NCI-H187 (cell line): ENCODE measurements at regions not wholly inside any gene's neighbourhood (a gene's known extent, or its start where the extent isn't known, plus 50 kb on each side); places are given as distances from the start of the nearest gene placed in this dataset.

ENCODE experiments used
- DNase-seq, 2 experiments: peaks; one replicate each; lab custom pipeline; 2025; lab: John Stamatoyannopoulos, UW

DNA sequence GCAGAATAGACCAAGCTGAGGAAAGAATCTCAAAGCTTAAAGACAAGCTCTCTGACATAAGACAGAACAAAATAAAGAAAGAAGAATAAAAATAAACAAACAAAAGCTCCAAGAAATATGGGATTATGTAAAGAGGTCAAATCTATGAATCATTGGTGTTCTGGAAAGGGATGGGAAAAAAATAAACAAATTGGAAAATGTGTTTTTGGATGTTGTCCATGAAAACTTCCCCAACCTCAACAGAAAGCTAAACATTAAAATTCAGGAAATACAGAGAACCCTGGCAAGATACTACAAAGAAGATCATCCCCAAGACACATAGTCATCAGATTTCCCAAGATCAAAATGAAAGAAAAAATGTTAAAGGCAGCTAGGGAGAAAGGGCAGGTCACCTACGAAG lies 662.0 kb upstream of the CDH18 start:
- no peak for DNase-seq

DNA sequence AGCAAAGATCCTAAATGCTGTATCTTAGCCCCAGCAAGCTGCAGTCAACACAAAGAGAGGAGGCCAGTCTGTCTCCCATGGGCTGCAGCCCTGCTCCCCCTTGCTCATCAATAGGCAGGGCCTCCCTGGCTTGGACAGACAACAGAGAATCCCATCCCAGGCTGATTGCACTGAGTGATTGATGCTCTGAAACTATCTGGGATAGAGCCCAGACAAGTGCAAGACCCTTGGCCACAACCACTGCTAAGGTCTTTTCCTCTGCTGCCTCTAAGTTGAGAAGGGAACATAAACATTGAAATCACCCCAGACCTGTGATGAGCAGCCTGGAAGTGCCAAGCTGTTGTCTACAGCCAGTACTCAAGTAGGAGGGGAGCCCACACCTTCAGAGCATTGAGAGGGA lies 661.0 kb upstream of the CDH18 start:
- no peak for DNase-seq

DNA sequence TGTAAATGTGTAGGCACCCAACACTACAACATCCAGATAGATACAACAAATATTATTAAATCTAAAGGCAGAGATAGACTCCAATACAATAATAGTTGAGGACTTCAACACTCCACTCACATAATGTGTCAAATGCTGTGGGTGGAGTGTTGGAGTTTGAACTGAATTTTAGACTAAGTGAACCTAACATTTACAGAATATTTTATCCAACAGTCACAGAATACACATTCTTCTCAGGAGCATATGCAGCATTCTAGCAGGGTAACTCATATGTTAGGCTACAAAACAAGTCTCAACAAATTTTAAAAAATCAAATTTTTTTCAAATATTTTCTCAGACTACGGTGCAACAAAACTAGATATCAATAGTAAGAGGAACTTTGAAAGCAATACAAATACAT lies 648.7 kb upstream of the CDH18 start:
- no peak for DNase-seq

DNA sequence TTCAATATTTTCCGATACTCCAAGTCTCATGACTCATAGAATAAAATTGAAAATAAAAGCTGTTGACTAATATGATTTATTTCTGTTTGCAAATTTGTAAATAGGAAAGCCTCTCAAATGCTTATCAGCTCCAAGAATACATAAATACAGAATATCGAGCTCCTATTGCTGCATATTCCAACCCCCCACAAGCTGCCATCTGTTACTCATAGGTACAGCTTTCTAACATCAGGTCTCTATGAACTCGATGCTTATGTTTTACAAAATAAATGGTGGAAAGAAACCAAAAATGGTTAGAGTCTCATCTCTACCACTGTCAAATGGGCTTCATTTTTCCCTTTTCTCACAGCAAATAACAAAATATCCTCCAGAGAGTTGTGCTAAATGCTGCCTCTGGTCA lies 631.6 kb upstream of the CDH18 start:
- DNase-seq: no peak

DNA sequence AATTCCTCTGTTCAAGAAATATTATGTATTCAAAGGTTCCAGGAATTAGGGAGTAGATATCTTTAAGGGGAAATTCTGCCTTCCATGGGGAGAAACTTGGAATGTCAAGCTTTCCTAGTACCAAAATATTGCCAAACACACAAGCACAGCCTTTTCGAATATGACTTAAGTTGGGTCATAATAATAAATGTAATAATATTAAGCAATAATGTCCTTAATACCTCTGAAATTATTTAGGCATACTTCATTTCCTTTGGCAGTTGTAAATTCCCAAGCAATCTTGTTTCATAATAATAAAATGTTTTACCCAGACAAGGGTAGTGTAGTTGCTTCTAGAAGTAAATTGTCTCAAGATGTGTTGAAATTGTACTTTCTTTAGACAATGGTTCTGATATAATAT lies 630.3 kb upstream of the CDH18 start:
- DNase-seq: no peak

DNA sequence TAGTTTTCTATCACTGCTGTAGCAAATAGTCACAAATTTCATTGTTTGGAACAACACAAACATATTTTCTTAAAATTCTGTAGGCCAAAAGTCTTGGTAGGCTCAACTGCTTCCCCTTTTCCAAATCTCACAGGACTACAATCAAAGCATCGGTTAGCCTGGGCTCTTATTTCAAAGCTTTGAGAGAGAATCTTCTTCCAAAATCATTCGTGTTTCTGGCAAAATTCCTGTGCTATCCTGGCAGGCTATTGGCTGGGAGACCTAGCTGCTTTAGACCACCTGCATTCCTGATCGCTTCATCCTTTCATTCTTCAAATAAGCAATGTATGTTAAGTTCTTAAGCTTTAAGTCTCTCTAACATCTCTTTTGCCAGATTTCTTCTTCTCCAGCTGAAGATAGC lies 629.8 kb upstream of the CDH18 start:
- no peak for DNase-seq

DNA sequence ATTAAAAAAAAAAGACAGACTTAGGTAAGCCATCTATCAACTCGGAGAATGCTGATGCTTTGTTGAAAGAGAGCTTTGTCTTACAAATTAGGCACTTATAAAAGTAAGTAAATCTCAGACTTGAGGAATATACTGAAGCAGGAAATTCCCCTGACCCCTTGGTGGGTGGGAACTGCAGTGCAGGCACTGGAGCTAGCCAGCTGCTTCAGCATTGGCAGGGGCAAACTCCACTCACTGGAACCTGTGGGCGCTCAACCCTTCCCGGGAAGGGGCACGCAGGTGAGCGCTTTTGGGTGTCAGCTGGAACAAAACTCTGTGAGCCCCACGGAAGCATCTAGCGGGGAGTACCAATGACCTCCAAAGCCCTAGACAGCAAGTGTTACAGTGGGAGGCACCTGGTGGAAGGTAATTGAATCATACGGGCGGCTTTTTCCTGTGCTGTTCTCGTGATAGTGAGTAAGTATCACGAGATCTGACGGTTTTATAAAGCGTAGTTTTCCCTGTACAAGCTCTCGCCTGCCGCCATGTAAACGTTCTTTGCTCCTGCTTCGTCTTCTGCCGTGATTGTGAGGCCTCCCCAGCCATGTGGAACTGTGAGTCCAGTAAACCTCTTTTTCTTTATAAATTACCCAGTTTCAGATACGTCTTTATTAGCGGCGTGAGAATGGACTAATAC lies 628.0 kb upstream of the CDH18 start:
- DNase-seq: no peak

DNA sequence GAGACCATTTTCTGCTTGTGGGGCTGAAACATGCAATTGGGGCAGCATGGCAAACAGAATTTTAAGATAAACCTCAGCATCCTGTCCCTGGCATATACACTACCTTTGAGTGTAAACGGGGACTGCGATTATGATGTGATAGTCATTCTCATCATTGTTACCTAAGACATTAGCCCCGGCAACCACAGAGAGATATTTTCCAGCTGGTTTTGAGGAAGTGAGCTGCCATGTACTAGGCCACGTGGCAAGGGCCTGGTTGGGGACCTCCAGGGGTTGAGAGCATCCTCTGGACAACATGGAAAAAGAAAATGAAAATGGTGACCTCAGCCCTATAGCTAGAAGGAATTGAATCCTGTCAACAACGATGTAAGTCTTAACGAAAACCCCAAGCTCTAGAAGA lies 623.6 kb upstream of the CDH18 start:
- DNase-seq: no peak

DNA sequence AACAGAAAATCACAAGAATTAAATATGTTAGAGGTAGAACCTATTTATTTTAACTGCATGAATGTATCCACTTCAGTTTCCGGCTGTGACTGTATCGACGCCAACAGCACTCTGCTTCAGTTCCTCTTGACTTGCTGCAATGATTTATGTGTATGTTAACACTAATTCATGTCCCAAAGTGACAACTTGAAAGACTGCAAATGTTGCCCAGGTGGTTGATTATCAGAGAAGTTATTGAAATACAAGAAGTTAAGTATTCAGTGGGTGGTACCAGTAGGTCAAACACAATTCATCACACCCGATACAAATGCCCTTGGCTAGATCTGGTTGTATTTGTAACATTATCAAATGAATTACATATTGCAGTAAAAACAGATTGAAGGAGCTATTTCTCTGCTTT lies 622.7 kb upstream of the CDH18 start:
- no peak for DNase-seq

DNA sequence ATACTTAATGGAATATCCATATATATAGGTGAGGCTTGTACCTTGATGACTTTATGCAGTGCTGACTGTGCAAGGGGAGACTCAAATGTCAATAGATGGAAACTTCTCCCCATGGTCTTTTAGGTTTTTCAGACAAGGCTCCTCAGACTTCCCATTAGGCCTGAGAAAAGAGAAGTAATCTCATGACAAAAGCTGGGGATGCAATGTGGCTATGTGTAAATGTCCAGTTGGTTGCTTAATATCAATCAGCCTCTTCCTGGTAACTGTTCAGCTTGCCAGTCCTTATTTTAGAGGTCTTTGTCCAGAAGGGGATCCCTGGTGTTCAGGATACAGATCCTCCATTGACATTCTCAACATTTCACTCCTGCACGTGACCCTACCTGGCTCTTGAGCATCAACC lies 621.1 kb upstream of the CDH18 start:
- no peak for DNase-seq

DNA sequence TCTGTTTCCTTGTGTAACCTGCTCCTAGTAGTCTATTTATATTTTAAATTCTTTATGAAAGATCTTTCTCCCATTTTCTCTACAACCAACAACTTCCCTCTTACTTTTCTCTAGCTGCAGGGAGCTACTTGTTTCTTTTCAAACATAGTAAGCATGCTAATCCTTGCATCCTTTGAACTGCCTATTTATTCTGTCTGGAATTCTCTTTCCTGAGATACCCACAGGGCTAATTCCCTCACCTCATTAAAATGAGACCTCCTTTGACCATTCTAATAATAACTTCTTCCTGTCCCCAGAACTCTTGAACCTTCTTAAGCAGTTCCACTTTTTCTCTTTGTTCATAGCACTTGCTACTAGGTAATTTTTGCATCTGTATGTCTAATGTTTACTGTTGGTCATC lies 620.6 kb upstream of the CDH18 start:
- DNase-seq: no peak

DNA sequence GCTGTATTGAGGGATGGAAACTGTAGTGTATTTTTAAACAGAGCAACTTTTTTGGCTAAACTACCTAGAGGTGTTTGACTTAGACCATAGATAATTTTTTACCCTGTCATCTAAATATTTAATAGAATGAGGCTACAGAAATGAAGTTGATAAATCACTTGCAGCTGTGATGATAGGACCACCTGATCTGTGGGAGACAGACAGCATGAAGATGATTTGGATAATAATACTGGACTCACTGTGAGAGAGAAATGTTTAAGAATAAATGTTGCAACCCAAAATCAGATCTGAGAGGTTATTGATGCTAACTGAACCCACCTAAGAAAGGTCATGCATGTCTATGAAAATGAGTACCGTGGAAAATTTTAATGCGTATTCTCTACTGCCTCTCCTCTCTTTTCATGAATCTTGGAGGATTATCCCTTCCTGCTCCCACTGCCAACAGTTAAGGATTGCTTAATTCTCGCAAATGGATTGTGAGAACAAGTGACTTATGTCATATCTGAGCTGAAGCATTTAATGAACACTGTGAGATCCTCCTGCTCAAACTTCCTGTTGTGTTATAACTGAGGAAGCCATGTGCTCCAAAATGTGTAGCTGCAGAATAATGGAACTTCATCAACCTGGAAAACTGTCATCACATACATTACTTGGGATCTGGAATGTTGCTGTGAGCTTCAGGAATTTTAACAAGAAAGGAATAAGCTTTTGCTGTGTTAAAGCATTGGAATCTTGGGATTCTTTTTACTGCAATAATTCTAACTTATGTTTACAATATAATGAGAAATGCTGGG lies 617.9 kb upstream of the CDH18 start:
- no peak for DNase-seq

DNA sequence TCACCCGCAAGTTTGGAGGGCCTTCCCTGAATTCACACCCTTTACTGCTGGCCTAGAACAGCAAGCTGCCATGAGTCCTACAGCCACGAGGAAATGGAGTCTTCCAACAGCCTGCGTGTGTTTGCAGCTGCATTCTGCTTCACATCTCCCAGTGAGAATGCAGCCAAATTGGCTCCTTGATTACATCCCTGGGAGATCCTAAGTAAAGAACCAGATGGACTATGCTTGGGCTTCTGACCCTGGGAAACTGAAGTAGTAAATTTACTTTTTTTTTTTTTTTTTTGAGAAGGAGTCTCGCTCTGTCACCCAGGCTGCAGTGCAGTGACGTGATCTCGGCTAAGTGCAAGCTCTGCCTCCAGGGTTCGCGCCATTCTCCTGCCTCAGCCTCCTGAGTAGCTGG lies 617.0 kb upstream of the CDH18 start:
- no peak for DNase-seq

DNA sequence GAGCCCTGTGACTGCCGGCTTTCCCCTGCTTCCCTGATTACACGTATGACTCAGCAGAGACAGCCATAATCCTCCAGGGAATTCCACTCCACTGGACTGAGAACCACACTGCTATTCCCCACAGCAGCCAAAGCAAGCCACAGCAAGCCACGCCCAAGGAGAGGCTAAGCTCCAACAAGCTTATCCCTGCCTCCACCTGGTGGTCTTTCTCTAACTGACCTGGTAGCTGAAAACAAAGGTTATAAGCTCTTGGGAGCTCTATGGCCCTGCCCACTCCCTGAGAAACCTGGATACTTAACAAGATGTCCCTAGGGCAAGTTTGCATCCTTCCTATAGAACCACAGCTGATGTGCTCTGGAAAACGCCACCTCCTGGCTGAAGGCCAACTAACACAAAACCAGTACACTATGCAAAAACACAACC lies 613.7 kb upstream of the CDH18 start:
- DNase-seq: peak in 1 of 2 experiments; percentile 13

DNA sequence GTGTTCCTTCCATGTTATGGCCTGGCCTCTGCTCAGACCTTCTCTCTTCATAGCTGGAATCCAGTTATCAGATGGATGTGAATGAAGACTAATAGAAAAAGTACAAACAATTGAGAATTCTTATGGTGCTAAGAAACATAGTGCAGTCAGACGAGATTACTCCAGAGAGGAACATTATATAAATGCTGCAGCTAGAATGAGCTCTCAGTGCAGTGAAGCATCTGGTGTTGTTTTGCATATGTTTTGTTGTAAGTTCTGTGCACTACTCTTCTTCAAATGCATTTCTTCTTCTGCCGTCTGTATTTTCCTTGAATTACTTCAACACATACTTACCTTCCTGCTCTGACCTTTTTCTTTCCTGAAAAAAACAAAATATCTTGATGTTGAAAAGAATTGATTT lies 602.4 kb upstream of the CDH18 start:
- DNase-seq: no peak

DNA sequence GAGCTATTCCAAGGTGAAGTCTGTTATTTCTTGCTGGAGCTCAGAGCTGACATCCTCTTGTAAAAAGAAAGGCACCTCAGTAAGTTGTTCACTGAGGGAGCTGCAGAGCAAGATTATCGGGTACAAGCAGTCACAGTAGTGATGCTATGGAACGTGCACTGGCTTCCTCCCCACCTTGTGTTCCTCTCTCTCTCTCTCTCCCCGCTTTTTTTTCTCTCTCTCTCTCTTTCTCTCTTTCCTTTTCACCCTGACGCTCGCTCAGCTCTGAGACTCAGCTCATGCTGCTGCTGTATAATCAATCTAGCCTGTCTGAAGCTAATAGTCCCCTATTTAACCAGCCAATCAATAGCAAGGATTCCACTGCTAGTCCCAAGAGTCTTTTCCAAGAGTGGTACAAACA lies 587.6 kb upstream of the CDH18 start:
- DNase-seq: no peak

DNA sequence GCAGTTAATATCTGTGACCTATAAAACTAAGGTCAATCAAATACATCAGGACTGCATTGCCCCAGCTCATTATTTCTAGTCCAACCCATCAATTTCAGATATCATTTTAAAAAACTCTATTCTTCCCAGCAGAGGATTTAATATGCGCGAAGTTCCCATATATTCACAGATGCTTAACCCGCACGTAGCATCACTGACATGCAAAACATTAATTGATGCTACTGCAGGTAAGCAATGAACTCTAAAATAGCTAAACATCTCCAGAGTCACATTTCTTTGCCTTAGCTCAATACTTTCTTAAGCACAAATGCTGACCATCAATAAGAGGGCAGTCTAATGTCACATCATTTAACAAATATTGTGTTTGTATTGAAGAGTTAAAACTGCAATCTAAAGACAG lies 586.6 kb upstream of the CDH18 start:
- no peak for DNase-seq

DNA sequence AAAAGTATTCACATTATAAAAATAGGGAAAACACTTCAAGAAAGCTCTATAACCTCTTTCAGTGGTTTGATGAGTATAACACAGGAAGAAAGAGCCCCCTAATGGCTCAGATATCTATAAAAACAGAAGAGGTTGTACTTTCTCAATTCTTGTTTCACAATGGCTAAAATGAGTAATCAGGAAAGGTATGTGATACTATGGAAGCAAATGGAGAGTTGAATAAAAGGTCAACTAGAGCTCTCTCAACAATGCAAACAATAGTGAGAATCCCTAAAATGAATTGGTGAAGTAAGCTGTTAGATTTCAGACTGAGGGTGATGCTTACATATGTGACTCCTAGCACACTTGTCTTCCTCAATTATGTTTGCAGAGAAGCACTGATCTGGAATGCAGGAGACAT lies 584.6 kb upstream of the CDH18 start:
- DNase-seq: no peak

DNA sequence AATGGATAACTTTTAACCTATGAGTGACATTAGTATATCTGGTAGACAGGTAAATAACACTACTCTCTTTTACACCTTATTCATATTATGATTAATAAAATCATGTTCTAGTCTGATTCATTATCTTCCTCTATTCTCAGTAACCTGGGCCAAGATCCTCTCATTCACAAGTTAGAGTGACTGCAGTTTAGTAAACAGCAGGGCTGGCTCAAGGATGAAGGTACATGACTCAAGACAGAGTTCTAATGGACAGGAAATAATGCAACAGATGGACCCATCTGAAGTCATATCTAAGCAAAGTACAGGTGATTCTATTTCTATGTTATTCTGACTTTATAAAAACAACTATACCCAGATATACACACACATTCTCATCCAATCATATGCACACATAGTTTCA lies 582.5 kb upstream of the CDH18 start:
- no peak for DNase-seq

DNA sequence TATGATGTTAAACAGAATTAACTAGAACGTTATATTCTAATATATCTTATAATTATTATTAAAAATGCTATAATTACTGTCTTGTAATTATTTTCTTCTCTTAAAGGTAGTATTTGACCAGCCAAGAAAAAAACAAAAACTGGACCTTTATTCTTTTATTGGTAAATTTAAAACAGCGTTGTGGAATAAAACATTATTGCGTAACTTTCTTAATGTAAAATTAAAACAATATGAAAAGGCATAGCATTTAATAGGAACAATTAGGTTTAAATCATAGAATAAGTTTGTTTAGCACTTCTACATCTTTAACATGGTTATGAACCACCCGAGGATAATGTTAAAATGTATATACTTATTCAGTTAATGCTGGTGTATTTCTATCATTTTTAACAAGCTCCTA lies 574.5 kb upstream of the CDH18 start:
- DNase-seq: no peak

DNA sequence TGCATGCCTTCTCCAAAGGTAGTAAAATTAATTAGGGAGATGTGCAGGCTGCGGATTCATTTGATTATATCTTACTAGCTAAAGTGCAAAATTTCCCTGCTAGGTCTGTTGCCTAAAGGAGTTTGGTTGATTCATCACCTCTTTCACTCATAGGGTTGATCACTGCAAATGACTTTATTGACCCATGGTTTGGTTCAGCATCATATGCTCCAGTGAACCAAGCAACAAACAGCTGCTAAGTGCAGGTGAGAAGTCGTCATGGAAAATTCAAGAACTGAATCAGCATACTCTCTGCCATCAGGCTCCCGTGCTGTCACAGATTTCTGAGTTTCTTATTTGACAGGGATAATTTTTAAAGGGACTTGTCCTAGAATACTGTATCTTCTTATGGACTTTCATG lies 571.8 kb upstream of the CDH18 start:
- no peak for DNase-seq

DNA sequence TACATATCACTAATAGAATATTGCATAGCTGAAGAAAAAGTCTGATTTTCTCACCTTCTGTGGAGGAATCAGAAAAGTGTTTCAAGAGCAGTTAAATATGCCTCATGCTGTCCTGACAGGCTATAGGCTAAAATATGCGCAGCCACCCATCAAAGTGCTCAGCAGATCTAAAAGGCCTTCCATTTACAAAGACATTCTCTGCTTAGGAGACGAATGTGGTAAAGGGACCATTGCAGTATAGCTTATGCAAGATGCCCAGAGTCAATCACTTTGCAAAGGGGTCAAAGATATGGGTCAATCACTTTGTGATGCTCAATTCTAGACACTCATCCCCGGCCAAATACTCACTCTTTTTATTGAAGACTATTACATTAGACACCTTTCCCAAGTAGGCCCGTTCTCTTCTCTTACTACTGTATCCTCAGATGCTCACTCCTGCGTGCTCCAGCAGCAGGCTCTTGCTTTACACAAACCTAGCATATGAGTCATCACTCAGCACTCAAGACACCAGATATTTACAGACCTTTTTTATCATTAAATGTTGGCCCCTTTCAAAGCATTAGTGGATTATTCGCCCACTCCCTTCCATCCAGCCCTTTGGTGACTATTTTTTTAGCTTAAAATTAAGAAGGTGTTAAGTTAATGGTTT lies 568.2 kb upstream of the CDH18 start:
- no peak for DNase-seq

DNA sequence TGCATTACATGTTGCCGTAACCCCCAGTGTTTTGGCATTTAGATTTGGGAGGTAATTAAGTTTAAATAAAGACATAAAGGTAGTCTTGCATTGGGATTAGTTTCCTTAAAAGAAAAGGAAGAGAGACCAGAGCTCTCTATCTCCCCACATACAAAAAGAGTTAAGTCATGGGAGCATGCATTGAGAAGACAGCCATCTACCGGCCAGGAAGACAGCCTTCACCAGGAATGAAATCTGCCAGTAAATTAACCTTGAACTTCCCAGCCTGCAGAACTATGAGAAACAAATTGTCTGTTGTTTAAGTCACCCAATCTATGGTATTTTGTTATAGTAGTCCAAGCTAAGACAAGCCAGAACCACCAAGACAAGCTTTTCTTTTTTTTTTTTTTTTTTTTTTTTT lies 567.0 kb upstream of the CDH18 start:
- no peak for DNase-seq
